HL-60 (cell line): ENCODE measurements at regions not wholly inside any gene's neighbourhood (a gene's known extent, or its start where the extent isn't known, plus 50 kb on each side); places are given as distances from the start of the nearest gene placed in this dataset.
"Not testable (repeated sequence)": the region's sequence is repeated elsewhere in the genome, so short reads cannot be mapped to it uniquely, and the experiment has no call there.

ENCODE experiments used
- CTCF ChIP-seq: IDR thresholded peaks from one replicate; pipeline ENCODE4 v1.5.1; 2011; ENCODE audit warnings: low read length, control low read depth, inconsistent platforms; ENCODE audit not compliant: insufficient read depth
- GABPA ChIP-seq: IDR thresholded peaks from 2 replicates; pipeline ENCODE4 v1.6.1; 2012; ENCODE audit warnings: low read depth
- REST ChIP-seq: IDR thresholded peaks from 2 replicates; pipeline ENCODE4 v1.6.1; 2012; ENCODE audit warnings: low read depth; ENCODE audit not compliant: insufficient replicate concordance

GRCh38 chr1:83208540-83208939, 790.4 kb downstream of the TTLL7 start:
- not testable (repeated sequence) for TF ChIP-seq CTCF, GABPA, REST
